A549 (cell line): ENCODE measurements at regions not wholly inside any gene's neighbourhood (a gene's known extent, or its start where the extent isn't known, plus 50 kb on each side); places are given as distances from the start of the nearest gene placed in this dataset.

Experiments
- ATOH8 ChIP-seq: fragments of 250-450 bp; sonication (Bioruptor Pico); IDR thresholded peaks from 2 replicates; pipeline ENCODE4 v1.5.0; 2020; ENCODE audit warnings: low read depth, mild to moderate bottlenecking, moderate library complexity
- CTCF ChIP-seq: fragments of >200 bp; sonication (Bioruptor Twin); formaldehyde crosslinking; IDR thresholded peaks from 3 replicates; pipeline ENCODE4 v1.5.1; 2016
- ESRRA ChIP-seq: fragments of 150-350 bp; IDR thresholded peaks from 2 replicates; pipeline ENCODE4 v1.6.1; 2014; ENCODE audit warnings: mild to moderate bottlenecking, low read length, borderline replicate concordance
- MAX ChIP-seq: IDR thresholded peaks from 2 replicates; pipeline ENCODE4 v1.6.1; 2012
- POLR2A ChIP-seq: IDR thresholded peaks from 2 replicates; pipeline ENCODE4 v1.6.1; 2012; ENCODE audit warnings: mild to moderate bottlenecking, low read length
- RFX5 ChIP-seq: fragments of 450-650 bp; IDR thresholded peaks from 2 replicates; pipeline ENCODE4 v1.7.1; 2014; ENCODE audit warnings: antibody characterized with exemption, mild to moderate bottlenecking, moderate library complexity
- USF2 ChIP-seq: fragments of 450-650 bp; IDR thresholded peaks from 2 replicates; pipeline ENCODE4 v1.6.1; 2014; ENCODE audit warnings: antibody characterized with exemption
- ZFP36 ChIP-seq: fragments of 450-650 bp; IDR thresholded peaks from 2 replicates; pipeline ENCODE4 v1.6.1; 2014; ENCODE audit warnings: borderline replicate concordance; ENCODE audit not compliant: partially characterized antibody

- no peak for TF ChIP-seq ESRRA
- TF ChIP-seq POLR2A, result no peak
- TF ChIP-seq ATOH8 (CRISPR knock-in tag), result no peak
- TF ChIP-seq CTCF, result no peak
- TF ChIP-seq USF2, result no peak
- no peak for TF ChIP-seq ZFP36
- TF ChIP-seq MAX, result no peak
- no peak for TF ChIP-seq RFX5
These were observed 158.6 kb upstream of the RIMS1 start for GRCh38 chr6:71727632-71728294.
